ENCODE measurements at regions not wholly inside any gene's neighbourhood (a gene's known extent, or its start where the extent isn't known, plus 50 kb on each side); places are given as distances from the start of the nearest gene placed in this dataset.

DNA sequence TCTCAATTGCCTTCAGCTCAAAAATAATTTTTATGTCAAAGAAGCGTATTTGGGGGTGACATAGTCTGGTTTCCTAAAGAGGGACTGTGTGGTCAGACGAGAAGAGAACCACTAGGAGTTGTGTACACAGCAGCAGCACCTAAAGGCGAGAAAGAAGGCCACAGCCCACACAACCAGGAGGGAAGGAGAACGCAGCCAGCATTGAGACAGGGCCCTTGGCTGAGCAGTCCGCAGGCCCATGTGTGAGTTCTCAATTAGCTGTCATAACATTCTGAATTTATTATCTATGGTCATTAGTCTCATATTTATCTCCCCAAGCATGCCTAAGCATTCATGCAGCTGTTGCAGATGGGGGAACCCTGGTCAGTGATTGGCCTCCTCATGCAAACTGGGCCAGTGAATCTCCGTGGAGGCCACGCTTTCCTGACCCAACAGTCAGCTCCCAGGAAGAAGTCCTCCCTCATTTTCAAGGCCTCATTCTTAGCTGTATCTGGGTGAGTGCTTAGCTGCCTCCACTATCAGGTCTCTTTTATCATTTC, 81.2 kb upstream of the ATF7IP start:
- DNase-seq, result no peak

- no peak for DNase-seq
Observed at GRCh38 chr12:14289601-14290000, 75.9 kb upstream of the ATF7IP start.

GRCh38 chr12:14290951-14291350, 74.5 kb upstream of the ATF7IP start:
- DNase-seq, result no peak

DNA sequence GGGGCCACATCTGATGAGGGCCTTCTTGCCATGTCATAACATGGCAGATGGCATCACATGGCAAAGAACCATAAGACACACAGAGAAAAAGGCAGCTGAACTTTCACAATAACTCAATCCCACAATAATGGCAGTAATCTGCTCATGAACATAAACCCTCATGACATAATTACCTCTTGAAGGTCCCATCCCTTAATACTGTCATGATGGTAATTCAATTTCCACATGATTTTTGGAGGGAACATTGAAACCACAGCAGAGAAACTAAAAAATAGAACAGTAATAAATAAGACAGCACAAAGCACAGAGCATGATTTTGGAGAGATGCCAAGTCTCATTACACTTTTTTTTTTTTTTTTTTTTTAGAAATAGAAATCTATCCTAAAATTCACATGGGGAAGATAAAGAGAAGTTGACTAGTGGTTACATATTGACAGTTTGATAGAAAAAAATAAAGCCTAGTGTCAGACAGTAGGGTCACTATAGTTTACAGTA, 61.8 kb upstream of the ATF7IP start:
- no peak for DNase-seq

DNA sequence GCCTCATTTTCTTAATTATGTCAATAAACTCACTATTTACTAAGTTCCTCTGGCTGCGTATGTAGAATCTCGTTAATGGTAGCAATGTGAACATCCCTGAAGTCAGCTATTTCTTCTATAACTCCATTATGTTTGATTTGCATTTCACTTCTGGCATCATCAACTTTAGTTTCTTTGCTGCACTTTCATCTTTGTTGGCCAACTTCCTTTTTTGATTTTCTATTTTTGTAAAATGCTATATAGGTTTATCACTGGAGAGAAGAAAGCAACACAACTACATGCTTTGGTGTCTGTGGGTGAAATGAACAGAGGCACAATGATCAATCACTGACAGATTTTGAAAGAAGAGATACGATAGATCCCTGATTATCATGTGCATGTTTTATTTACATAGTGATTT, 58.5 kb upstream of the ATF7IP start:
- DNase-seq, result no peak

DNA sequence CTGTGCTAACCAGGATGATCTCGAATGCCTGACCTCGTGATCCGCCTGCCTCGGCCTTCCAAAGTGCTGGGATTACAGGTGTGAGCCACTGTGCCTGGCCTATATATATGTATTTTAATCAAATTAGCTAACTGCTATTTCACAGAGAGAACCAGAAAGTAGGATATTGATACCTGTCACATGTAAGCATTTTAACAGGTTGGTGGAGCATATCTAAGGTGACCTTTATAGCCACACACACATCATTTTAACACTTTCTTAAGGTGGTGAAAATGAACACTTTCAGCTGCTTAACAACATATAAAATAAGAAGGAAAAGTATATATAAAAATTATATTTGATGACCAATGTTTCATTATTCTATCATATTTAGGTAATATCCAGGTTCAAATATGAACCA, 57.0 kb upstream of the ATF7IP start:
- DNase-seq, result no peak

- no peak for DNase-seq
Observed at GRCh38 chr12:14310866-14311265, 54.6 kb upstream of the ATF7IP start.

- DNase-seq, result no peak
Observed at GRCh38 chr12:14313379-14314138, 51.9 kb upstream of the ATF7IP start.

GRCh38 chr12:14314801-14315200, 50.7 kb upstream of the ATF7IP start:
- DNase-seq, result no peak

DNA sequence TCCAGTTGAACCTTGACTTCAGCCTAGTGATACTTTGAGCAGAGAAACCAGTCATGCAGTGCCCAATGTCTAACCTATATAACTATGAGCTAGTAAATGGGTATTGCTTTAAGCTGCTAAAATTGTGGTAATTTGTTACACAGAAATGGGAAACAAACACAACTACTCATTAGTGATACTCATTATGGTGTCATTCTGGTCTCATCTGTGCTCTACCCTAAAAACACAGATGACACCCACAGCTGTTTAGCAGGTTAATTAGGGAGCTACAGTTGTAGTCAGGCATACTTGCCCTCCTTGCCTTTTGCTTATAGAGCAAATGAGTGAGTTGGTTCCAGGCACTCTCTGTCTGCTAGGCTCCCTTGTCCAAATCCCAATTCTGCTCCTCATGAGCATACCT, 50.0 kb upstream of the ATF7IP start:
- DNase-seq, result no peak
